Chondrocyte (in vitro differentiated cells): ENCODE measurements at regions not wholly inside any gene's neighbourhood (a gene's known extent, or its start where the extent isn't known, plus 50 kb on each side); places are given as distances from the start of the nearest gene placed in this dataset.

Experiments used
- DNase-seq: peaks from one replicate; pipeline ENCODE4 v3.0.0; 2021; ENCODE audit warnings: mixed read lengths, low spot score
- H3K27ac Mint-ChIP-seq: one replicate; pipeline ENCODE4 v1.8.0; 2021; ENCODE audit warnings: mild to moderate bottlenecking, moderate library complexity, mixed read lengths; ENCODE audit not compliant: unreplicated experiment
- H3K27me3 Mint-ChIP-seq: 2 replicates; pipeline ENCODE4 v1.8.0; 2021; ENCODE audit warnings: low read depth, mixed read lengths
- H3K36me3 Mint-ChIP-seq: 2 replicates; pipeline ENCODE4 v1.8.0; 2021; ENCODE audit warnings: low read depth, mixed read lengths
- H3K4me1 Mint-ChIP-seq: 2 replicates; pipeline ENCODE4 v1.8.0; 2021; ENCODE audit warnings: low read depth, mild to moderate bottlenecking, mixed read lengths
- H3K4me3 Mint-ChIP-seq: one replicate; pipeline ENCODE4 v1.8.0; 2021; ENCODE audit warnings: mild to moderate bottlenecking, moderate library complexity, mixed read lengths; ENCODE audit not compliant: unreplicated experiment
- H3K9me3 Mint-ChIP-seq: 2 replicates; pipeline ENCODE4 v1.8.0; 2021; ENCODE audit warnings: low read depth, mixed read lengths
- TF ChIP-seq, protein P1 (sequence below): fragments of 200-600 bp; sonication (generic); IDR thresholded peaks from 2 replicates; pipeline ENCODE4 v1.5.0; 2021; ENCODE audit warnings: antibody characterized with exemption, mild to moderate bottlenecking, moderate library complexity

GRCh38 chr2:173821451-173821850 is 143.7 kb downstream of the SP3 start:
- no peak overlapping the region for H3K27ac Mint-ChIP-seq
- DNase-seq, result no peak
- H3K36me3 Mint-ChIP-seq, result no peaks in the 10 kb centered on the region
- no peaks in the 10 kb centered on the region for H3K4me1 Mint-ChIP-seq
- TF ChIP-seq, protein P1, sequence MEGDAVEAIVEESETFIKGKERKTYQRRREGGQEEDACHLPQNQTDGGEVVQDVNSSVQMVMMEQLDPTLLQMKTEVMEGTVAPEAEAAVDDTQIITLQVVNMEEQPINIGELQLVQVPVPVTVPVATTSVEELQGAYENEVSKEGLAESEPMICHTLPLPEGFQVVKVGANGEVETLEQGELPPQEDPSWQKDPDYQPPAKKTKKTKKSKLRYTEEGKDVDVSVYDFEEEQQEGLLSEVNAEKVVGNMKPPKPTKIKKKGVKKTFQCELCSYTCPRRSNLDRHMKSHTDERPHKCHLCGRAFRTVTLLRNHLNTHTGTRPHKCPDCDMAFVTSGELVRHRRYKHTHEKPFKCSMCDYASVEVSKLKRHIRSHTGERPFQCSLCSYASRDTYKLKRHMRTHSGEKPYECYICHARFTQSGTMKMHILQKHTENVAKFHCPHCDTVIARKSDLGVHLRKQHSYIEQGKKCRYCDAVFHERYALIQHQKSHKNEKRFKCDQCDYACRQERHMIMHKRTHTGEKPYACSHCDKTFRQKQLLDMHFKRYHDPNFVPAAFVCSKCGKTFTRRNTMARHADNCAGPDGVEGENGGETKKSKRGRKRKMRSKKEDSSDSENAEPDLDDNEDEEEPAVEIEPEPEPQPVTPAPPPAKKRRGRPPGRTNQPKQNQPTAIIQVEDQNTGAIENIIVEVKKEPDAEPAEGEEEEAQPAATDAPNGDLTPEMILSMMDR, result no peak
- H3K27me3 Mint-ChIP-seq, result peaks cover 15% of the 10 kb centered on the region
- no peaks in the 10 kb centered on the region for H3K9me3 Mint-ChIP-seq
- H3K4me3 Mint-ChIP-seq, result no peak overlapping the region

GRCh38 chr2:173822889-173823542 is 142.2 kb downstream of the SP3 start:
- no peak for DNase-seq
- peaks cover 16% of the 10 kb centered on the region for H3K27me3 Mint-ChIP-seq
- no peaks in the 10 kb centered on the region for H3K36me3 Mint-ChIP-seq
- H3K4me1 Mint-ChIP-seq, result no peaks in the 10 kb centered on the region
- no peak overlapping the region for H3K27ac Mint-ChIP-seq
- no peaks in the 10 kb centered on the region for H3K9me3 Mint-ChIP-seq
- TF ChIP-seq, protein P1, result no peak
- H3K4me3 Mint-ChIP-seq, result no peak overlapping the region

DNA sequence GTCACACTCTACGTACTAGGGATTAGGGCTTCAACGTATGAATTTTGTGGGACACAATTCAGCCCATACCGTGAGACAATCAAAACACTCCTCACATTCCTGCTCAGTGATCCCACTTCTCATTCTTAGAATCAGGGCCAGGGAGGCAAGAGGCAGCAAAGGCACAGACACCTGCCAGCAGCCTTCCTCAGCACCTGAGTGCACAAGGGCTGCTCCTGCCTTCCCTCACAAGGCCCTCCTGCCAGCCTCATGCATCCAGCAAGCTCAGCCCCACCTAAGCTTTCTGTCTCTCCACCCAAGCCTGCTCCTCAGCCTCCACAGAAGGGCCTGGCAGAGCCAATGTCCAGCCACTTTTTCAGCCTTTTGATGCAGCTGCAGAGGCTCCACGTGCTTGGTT is 141.6 kb downstream of the SP3 start:
- H3K4me3 Mint-ChIP-seq, result no peak overlapping the region
- no peak for DNase-seq
- H3K27ac Mint-ChIP-seq, result no peak overlapping the region
- no peaks in the 10 kb centered on the region for H3K36me3 Mint-ChIP-seq
- H3K9me3 Mint-ChIP-seq, result no peaks in the 10 kb centered on the region
- peaks cover 4% of the 10 kb centered on the region for H3K4me1 Mint-ChIP-seq
- H3K27me3 Mint-ChIP-seq, result peaks cover 16% of the 10 kb centered on the region
- TF ChIP-seq, protein P1, result no peak

GRCh38 chr2:173828189-173829142 is 136.7 kb downstream of the SP3 start:
- DNase-seq, result no peak
- Mint-ChIP-seq H3K4me1 (peaks cover 19% of the 10 kb centered on the region), H3K27ac (no peak overlapping the region), H3K4me3 (no peak overlapping the region), H3K9me3 (no peaks in the 10 kb centered on the region), H3K27me3 (peaks cover 7% of the 10 kb centered on the region), H3K36me3 (no peaks in the 10 kb centered on the region)
- TF ChIP-seq, protein P1, result no peak

DNA sequence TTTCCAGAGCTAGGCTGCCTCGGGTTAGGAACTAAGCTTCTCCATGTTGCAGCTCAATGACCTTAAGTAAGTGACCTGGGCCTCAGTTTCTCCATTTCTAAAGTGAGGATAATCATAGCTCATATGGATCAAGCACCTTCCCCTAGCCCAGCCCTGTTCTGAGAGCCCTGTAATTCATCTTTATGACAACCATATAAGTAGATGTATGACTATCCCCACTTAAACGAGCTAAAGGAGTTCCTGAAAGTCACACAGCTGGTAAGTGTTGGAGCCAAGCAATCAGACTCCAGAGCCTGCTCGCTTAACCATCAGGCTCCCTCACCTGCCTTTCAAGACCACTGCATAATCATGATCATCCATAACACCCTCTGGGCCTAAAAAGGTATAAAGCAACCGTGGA is 135.4 kb downstream of the SP3 start:
- Mint-ChIP-seq H3K9me3 (peaks cover 2% of the 10 kb centered on the region), H3K4me3 (no peak overlapping the region), H3K27ac (no peak overlapping the region), H3K27me3 (peaks cover 7% of the 10 kb centered on the region), H3K36me3 (no peaks in the 10 kb centered on the region), H3K4me1 (peaks cover 19% of the 10 kb centered on the region)
- DNase-seq, result no peak
- TF ChIP-seq, protein P1, result no peak
